ENCODE measurements at regions not wholly inside any gene's neighbourhood (a gene's known extent, or its start where the extent isn't known, plus 50 kb on each side); places are given as distances from the start of the nearest gene placed in this dataset.

DNA sequence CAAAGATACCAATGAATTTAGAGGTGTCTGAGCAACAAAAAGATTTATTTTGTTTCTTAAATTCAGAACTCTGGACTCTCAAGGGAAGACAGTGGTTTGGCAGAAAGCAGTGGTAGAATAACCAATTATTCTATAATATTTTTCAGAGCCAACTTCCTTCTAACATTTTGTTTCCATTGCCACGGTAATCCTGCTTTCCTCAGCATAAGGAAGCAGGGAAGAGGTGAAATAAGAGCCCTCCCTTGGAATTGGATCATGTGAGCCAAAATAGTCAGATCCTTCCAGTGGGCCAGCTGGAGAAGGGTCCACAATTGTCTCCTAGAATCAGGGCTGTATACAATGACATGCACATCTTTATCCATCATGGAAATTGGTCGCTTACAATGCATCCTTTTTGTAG is 130.0 kb upstream of the MAP1B start:
- Histone ChIP-seq H3K14ac (ENCODE audit: low read length) (no peak overlapping the region), H4K8ac (ENCODE audit: low read depth, low read length) (no peak overlapping the region), H3K9ac (ENCODE audit: low read depth, low read length, poor library complexity) (no peak overlapping the region), H3K4ac (ENCODE audit: low read length) (no peak overlapping the region), H3K4me2 (ENCODE audit: insufficient read depth, low read length, poor library complexity, severe bottlenecking) (no peak overlapping the region), H3K36me3 (replicated peaks in 1 of 2; ENCODE audit: control insufficient read depth in 2 of 2, insufficient read depth in 2 of 2, low read length in 2 of 2) (no peaks in the 10 kb centered on the region), H3K18ac (ENCODE audit: low read length) (no peak overlapping the region), H3K27me3 (ENCODE audit: control insufficient read depth in 3 of 3, insufficient read depth in 3 of 3, low read depth in 1 of 3, low read length in 3 of 3) (no peaks in the 10 kb centered on the region), H3K27ac (replicated peaks; ENCODE audit: low read length) (no peak overlapping the region), H3K4me1 (ENCODE audit: control insufficient read depth in 2 of 2, insufficient read depth in 1 of 2, low read depth in 1 of 2, low read length in 2 of 2) (no peaks in the 10 kb centered on the region), H2BK15ac (ENCODE audit: low read length) (no peak overlapping the region), H2BK12ac (ENCODE audit: low read length) (no peak overlapping the region), H2AK5ac (ENCODE audit: low read depth, low read length) (no peak overlapping the region), H2BK5ac (ENCODE audit: low read length) (no peak overlapping the region), H3K4me3 (ENCODE audit: low read length in 2 of 2) (no peak overlapping the region), H3K79me1 (ENCODE audit: low read depth, low read length) (no peaks in the 10 kb centered on the region), H2BK120ac (ENCODE audit: low read depth, low read length) (no peak overlapping the region), H3K9me3 (replicated peaks in 1 of 2; ENCODE audit: control insufficient read depth in 2 of 2, insufficient read depth in 1 of 2, low read depth in 1 of 2, low read length in 2 of 2) (no peaks in the 10 kb centered on the region), H3K23ac (ENCODE audit: low read depth, low read length, poor library complexity) (no peak overlapping the region), H2AFZ (ENCODE audit: low read length) (no peak overlapping the region), H4K91ac (ENCODE audit: low read depth, low read length, poor library complexity) (no peak overlapping the region)
- DNase-seq (ENCODE audit: low spot score): no peak
- WGBS, 2 donors (ENCODE audit: extremely low coverage in 2 of 2, insufficient read length in 2 of 2, insufficient replicate concordance in 1 of 2): no CpG with 5 or more reads among the region's 2 CpGs

GRCh38 chr5:71978216-71978615 is 129.1 kb upstream of the MAP1B start:
- no peaks in the 10 kb centered on the region for H3K4me1 ChIP-seq (ENCODE audit: control insufficient read depth in 2 of 2, insufficient read depth in 1 of 2, low read depth in 1 of 2, low read length in 2 of 2)
- DNase-seq (ENCODE audit: low spot score): no peak
- no peak overlapping the region for H3K14ac ChIP-seq (ENCODE audit: low read length)
- no peaks in the 10 kb centered on the region for H3K79me1 ChIP-seq (ENCODE audit: low read depth, low read length)
- no peak overlapping the region for H3K4me3 ChIP-seq (ENCODE audit: low read length in 2 of 2)
- no peak overlapping the region for H2BK5ac ChIP-seq (ENCODE audit: low read length)
- H2BK15ac ChIP-seq (ENCODE audit: low read length): no peak overlapping the region
- no peak overlapping the region for H3K27ac ChIP-seq (replicated peaks; ENCODE audit: low read length)
- no peak overlapping the region for H3K23ac ChIP-seq (ENCODE audit: low read depth, low read length, poor library complexity)
- no peak overlapping the region for H2BK12ac ChIP-seq (ENCODE audit: low read length)
- H3K4me2 ChIP-seq (ENCODE audit: insufficient read depth, low read length, poor library complexity, severe bottlenecking): no peak overlapping the region
- H4K8ac ChIP-seq (ENCODE audit: low read depth, low read length): no peak overlapping the region
- no peak overlapping the region for H3K18ac ChIP-seq (ENCODE audit: low read length)
- no peak overlapping the region for H3K4ac ChIP-seq (ENCODE audit: low read length)
- no peak overlapping the region for H2BK120ac ChIP-seq (ENCODE audit: low read depth, low read length)
- H2AK5ac ChIP-seq (ENCODE audit: low read depth, low read length): no peak overlapping the region
- peaks cover 0 to 3% of the 10 kb centered on the region in 2 donors for H3K9me3 ChIP-seq (replicated peaks in 1 of 2; ENCODE audit: control insufficient read depth in 2 of 2, insufficient read depth in 1 of 2, low read depth in 1 of 2, low read length in 2 of 2)
- no peaks in the 10 kb centered on the region for H3K27me3 ChIP-seq (ENCODE audit: control insufficient read depth in 3 of 3, insufficient read depth in 3 of 3, low read depth in 1 of 3, low read length in 3 of 3)
- no peaks in the 10 kb centered on the region for H3K36me3 ChIP-seq (replicated peaks in 1 of 2; ENCODE audit: control insufficient read depth in 2 of 2, insufficient read depth in 2 of 2, low read length in 2 of 2)
- no peak overlapping the region for H4K91ac ChIP-seq (ENCODE audit: low read depth, low read length, poor library complexity)
- H2AFZ ChIP-seq (ENCODE audit: low read length): no peak overlapping the region
- WGBS, 2 donors (ENCODE audit: extremely low coverage in 2 of 2, insufficient read length in 2 of 2, insufficient replicate concordance in 1 of 2): no CpG with 5 or more reads among the region's 1 CpG
- no peak overlapping the region for H3K9ac ChIP-seq (ENCODE audit: low read depth, low read length, poor library complexity)

DNA sequence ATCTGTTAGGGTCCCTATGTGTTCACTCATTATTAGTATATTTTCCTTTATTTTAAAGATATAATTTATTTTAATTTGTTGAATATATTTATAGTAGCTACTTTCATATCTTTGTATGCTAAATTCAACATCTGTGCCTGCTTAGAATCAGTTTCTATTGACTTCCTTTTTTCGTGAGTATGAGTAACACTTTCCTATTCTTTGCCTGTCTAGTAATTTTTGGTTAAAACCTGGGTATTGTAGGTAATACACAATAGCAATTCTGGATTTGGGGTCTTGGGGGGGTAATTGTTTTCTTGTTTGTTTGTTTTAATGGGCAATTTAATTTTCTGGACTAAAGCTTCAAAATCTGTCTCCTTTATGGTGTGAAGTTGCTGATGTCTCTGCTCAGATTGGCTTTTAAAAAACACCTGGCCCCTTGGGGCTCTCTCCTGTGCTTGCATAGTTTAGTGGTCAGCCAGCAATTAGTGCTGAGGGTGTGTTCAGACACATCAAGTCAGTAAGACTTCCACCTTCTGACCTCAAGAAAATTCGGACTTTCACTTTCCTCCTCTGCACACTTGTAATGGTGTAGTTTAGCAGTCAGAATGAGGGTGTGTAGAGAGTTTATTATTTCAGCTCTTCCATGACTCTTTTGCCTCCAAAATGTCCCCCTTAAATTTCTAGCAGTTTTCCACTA is 124.4 kb upstream of the MAP1B start:
- Histone ChIP-seq H3K36me3 (replicated peaks in 1 of 2; ENCODE audit: control insufficient read depth in 2 of 2, insufficient read depth in 2 of 2, low read length in 2 of 2) (no peaks in the 10 kb centered on the region), H3K9ac (ENCODE audit: low read depth, low read length, poor library complexity) (no peak overlapping the region), H2AK5ac (ENCODE audit: low read depth, low read length) (no peak overlapping the region), H4K91ac (ENCODE audit: low read depth, low read length, poor library complexity) (no peak overlapping the region), H2BK5ac (ENCODE audit: low read length) (no peak overlapping the region), H2BK15ac (ENCODE audit: low read length) (no peak overlapping the region), H3K4me3 (ENCODE audit: low read length in 2 of 2) (no peak overlapping the region), H3K23ac (ENCODE audit: low read depth, low read length, poor library complexity) (no peak overlapping the region), H3K27me3 (ENCODE audit: control insufficient read depth in 3 of 3, insufficient read depth in 3 of 3, low read depth in 1 of 3, low read length in 3 of 3) (no peaks in the 10 kb centered on the region), H3K4me2 (ENCODE audit: insufficient read depth, low read length, poor library complexity, severe bottlenecking) (no peak overlapping the region), H3K4me1 (ENCODE audit: control insufficient read depth in 2 of 2, insufficient read depth in 1 of 2, low read depth in 1 of 2, low read length in 2 of 2) (no peaks in the 10 kb centered on the region), H2AFZ (ENCODE audit: low read length) (no peak overlapping the region), H2BK12ac (ENCODE audit: low read length) (no peak overlapping the region), H3K79me1 (ENCODE audit: low read depth, low read length) (no peaks in the 10 kb centered on the region), H4K8ac (ENCODE audit: low read depth, low read length) (no peak overlapping the region), H3K9me3 (replicated peaks in 1 of 2; ENCODE audit: control insufficient read depth in 2 of 2, insufficient read depth in 1 of 2, low read depth in 1 of 2, low read length in 2 of 2) (peaks cover 0 to 9% of the 10 kb centered on the region in 2 donors), H3K14ac (ENCODE audit: low read length) (no peak overlapping the region), H2BK120ac (ENCODE audit: low read depth, low read length) (no peak overlapping the region), H3K27ac (replicated peaks; ENCODE audit: low read length) (no peak overlapping the region), H3K18ac (ENCODE audit: low read length) (no peak overlapping the region), H3K4ac (ENCODE audit: low read length) (no peak overlapping the region)
- whole genome bisulfite sequencing, 2 donors (ENCODE audit: extremely low coverage in 2 of 2, insufficient read length in 2 of 2, insufficient replicate concordance in 1 of 2): no CpG with 5 or more reads among the region's 2 CpGs
- no peak for DNase-seq (ENCODE audit: low spot score)

DNA sequence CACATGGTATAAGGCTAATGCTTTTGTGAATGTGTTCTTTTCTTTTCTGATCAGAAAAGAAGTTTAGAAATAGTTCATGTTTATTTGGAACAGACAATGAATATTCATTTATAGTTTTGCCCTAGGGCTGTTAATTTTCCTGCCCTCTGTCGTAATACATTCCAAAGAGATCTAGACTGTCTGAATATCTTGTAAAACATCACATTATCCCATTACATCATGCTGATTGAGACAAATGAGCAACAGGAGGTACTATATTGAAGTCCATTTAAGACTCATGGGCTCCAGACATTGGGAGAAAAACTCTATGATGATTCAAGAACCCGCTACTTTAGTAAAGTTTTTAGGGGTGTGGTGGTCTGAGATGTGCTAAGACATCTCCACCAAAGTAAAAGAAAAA is 121.2 kb upstream of the MAP1B start:
- Histone ChIP-seq H2BK15ac (ENCODE audit: low read length) (no peak overlapping the region), H3K23ac (ENCODE audit: low read depth, low read length, poor library complexity) (no peak overlapping the region), H3K4me3 (ENCODE audit: low read length in 2 of 2) (no peak overlapping the region), H2AK5ac (ENCODE audit: low read depth, low read length) (no peak overlapping the region), H3K4me2 (ENCODE audit: insufficient read depth, low read length, poor library complexity, severe bottlenecking) (no peak overlapping the region), H2BK5ac (ENCODE audit: low read length) (no peak overlapping the region), H2BK120ac (ENCODE audit: low read depth, low read length) (no peak overlapping the region), H3K4me1 (ENCODE audit: control insufficient read depth in 2 of 2, insufficient read depth in 1 of 2, low read depth in 1 of 2, low read length in 2 of 2) (no peaks in the 10 kb centered on the region), H3K9me3 (replicated peaks in 1 of 2; ENCODE audit: control insufficient read depth in 2 of 2, insufficient read depth in 1 of 2, low read depth in 1 of 2, low read length in 2 of 2) (peaks cover 0 to 9% of the 10 kb centered on the region in 2 donors), H3K14ac (ENCODE audit: low read length) (no peak overlapping the region), H3K27me3 (ENCODE audit: control insufficient read depth in 3 of 3, insufficient read depth in 3 of 3, low read depth in 1 of 3, low read length in 3 of 3) (no peaks in the 10 kb centered on the region), H3K36me3 (replicated peaks in 1 of 2; ENCODE audit: control insufficient read depth in 2 of 2, insufficient read depth in 2 of 2, low read length in 2 of 2) (no peaks in the 10 kb centered on the region), H2BK12ac (ENCODE audit: low read length) (no peak overlapping the region), H3K18ac (ENCODE audit: low read length) (no peak overlapping the region), H3K79me1 (ENCODE audit: low read depth, low read length) (no peaks in the 10 kb centered on the region), H3K4ac (ENCODE audit: low read length) (no peak overlapping the region), H3K27ac (replicated peaks; ENCODE audit: low read length) (no peak overlapping the region), H2AFZ (ENCODE audit: low read length) (no peak overlapping the region), H3K9ac (ENCODE audit: low read depth, low read length, poor library complexity) (no peak overlapping the region), H4K91ac (ENCODE audit: low read depth, low read length, poor library complexity) (no peak overlapping the region), H4K8ac (ENCODE audit: low read depth, low read length) (no peak overlapping the region)
- WGBS, 2 donors (ENCODE audit: extremely low coverage in 2 of 2, insufficient read length in 2 of 2, insufficient replicate concordance in 1 of 2): no CpG with 5 or more reads among the region's 2 CpGs
- DNase-seq (ENCODE audit: low spot score): no peak
